Thymus (tissue), 11 donors: ENCODE measurements at regions not wholly inside any gene's neighbourhood (a gene's known extent, or its start where the extent isn't known, plus 50 kb on each side); places are given as distances from the start of the nearest gene placed in this dataset.
A peak's percentile ranks its signal among the peaks of the same experiment; 100 is the strongest.
"Not testable (repeated sequence)": the region's sequence is repeated elsewhere in the genome, so short reads cannot be mapped to it uniquely, and the experiment has no call there.

Experiments
- DNase-seq, 9 donors: peaks; one replicate each; pipeline ENCODE4 v3.0.0-alpha.2; 2013; ENCODE audit warnings: low spot score in 9 of 9, low read depth in 6 of 9, missing footprints in 1 of 9
- H3K27ac ChIP-seq, 2 donors: one replicate each; pipeline ENCODE4 v1.5.1; 2013; ENCODE audit warnings: control low read depth in 1 of 2, low read depth in 1 of 2, low read length in 1 of 2, mild to moderate bottlenecking in 1 of 2, moderate library complexity in 1 of 2
- H3K27me3 ChIP-seq, 2 donors: one replicate each; pipeline ENCODE4 v1.5.1; 2013; ENCODE audit warnings: low read length in 1 of 2; ENCODE audit not compliant: control insufficient read depth in 2 of 2, insufficient read depth in 1 of 2
- H3K36me3 ChIP-seq, 2 donors: one replicate each; pipeline ENCODE4 v1.5.1; 2013; ENCODE audit warnings: low read length in 1 of 2, mild to moderate bottlenecking in 1 of 2, moderate library complexity in 1 of 2; ENCODE audit not compliant: control insufficient read depth in 2 of 2, insufficient read depth in 2 of 2
- H3K4me1 ChIP-seq, 2 donors: one replicate each; pipeline ENCODE4 v1.5.1; 2013; ENCODE audit warnings: low read length in 2 of 2; ENCODE audit not compliant: control insufficient read depth in 2 of 2, insufficient read depth in 2 of 2
- H3K4me3 ChIP-seq, 2 donors: one replicate each; pipeline ENCODE4 v1.5.1; 2013; ENCODE audit warnings: low read length in 2 of 2, control low read depth in 1 of 2, mild to moderate bottlenecking in 1 of 2
- H3K9me3 ChIP-seq, 2 donors: one replicate each; pipeline ENCODE4 v1.5.1; 2013; ENCODE audit warnings: low read length in 1 of 2, mild to moderate bottlenecking in 1 of 2; ENCODE audit not compliant: control insufficient read depth in 2 of 2, insufficient read depth in 1 of 2
- WGBS: extraction: QIAGEN DNeasy Blood & Tissue Kit; methylation state at CpG from one replicate; pipeline ENCODE4 v1.1.7; 2013; 5-methylcytosine and 5-hydroxymethylcytosine counted together
- donor health status: healthy.

DNA sequence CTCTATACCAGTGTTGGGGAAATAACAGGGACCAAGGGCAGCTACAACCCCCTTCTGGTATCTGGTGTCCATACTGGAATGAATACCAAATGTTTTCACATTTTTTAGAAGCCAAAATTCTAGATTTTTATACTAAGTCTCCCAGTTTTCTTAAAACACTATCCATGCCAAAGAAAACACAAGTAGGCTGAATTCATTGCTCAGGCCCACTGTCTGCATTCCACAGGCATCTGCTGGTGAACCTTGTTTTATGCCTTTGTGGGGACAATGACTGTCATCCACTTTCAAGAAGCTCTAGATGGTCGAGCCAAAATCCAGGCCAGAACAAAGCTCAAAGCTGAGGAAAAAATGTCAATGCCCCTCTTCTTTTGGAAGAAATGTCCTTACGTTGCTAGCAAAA, 213.4 kb upstream of the RASGEF1B start:
- Histone ChIP-seq H3K4me3 (no peak overlapping the region), H3K27me3 (no peaks in the 10 kb centered on the region), H3K27ac (no peak overlapping the region), H3K9me3 (no peaks in the 10 kb centered on the region), H3K36me3 (no peaks in the 10 kb centered on the region), H3K4me1 (peaks cover 7 to 11% of the 10 kb centered on the region in 2 donors)
- 97% methylated on average over 2 of the region's 2 CpGs for WGBS
- DNase-seq = no peak

DNA sequence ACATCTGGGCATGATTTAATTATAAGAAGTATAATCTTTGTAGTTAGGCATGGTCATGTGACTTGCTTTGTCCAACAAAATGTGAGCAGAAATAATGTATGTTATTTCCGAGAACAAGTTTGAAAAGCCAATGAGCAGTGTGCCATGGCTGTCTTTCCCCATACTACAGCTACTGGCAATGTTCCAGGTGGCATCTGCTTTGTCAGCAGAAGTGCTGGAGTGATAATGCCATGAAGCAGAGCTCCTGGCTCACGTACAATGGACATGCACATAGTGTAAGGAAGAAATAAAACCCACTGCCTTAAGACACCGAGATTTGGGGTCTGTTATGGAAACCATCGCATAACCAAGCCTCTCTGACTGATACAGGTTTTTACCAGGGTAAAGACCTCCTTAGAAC, 212.6 kb upstream of the RASGEF1B start:
- WGBS = 95% methylated on average over 4 of the region's 4 CpGs
- no peaks in the 10 kb centered on the region for H3K27me3 ChIP-seq
- H3K36me3 ChIP-seq = no peaks in the 10 kb centered on the region
- no peak overlapping the region for H3K4me3 ChIP-seq
- H3K4me1 ChIP-seq = peaks cover 7 to 11% of the 10 kb centered on the region in 2 donors
- no peak overlapping the region for H3K27ac ChIP-seq
- peak in 1 of 9 donors; percentile 4 for DNase-seq
- no peaks in the 10 kb centered on the region for H3K9me3 ChIP-seq

DNA sequence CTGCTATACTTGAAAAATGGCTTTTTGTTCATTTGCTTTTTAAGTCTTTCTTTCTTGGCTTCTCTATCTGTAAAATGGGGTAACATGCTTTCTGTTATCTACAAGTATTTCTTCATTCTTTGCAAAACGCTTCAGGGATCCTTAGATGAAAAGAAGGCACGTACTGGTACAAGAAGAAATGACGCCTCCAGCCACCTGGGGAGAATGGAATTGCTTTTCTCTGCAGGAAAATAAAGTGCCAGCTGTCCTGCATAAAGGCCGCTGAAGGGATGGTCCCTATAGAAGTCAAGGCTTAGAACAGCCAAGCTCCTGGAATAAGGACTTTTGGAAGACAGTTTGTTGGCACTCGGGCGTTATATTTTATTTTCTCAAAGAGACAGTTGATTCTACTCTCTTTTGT, 210.8 kb upstream of the RASGEF1B start:
- 97% methylated on average over 6 of the region's 6 CpGs for WGBS
- H3K27me3 ChIP-seq = no peaks in the 10 kb centered on the region
- H3K27ac ChIP-seq = no peak overlapping the region
- peaks cover 7 to 11% of the 10 kb centered on the region in 2 donors for H3K4me1 ChIP-seq
- no peak overlapping the region for H3K4me3 ChIP-seq
- DNase-seq = no peak
- no peaks in the 10 kb centered on the region for H3K9me3 ChIP-seq
- no peaks in the 10 kb centered on the region for H3K36me3 ChIP-seq

- Histone ChIP-seq H3K4me1 (peaks cover 0 to under 1% of the 10 kb centered on the region in 2 donors), H3K36me3 (no peaks in the 10 kb centered on the region), H3K27me3 (no peaks in the 10 kb centered on the region), H3K27ac (no peak overlapping the region), H3K9me3 (no peaks in the 10 kb centered on the region), H3K4me3 (no peak overlapping the region)
- 92% methylated on average over 3 of the region's 3 CpGs for WGBS
- DNase-seq = no peak
Observed at GRCh38 chr4:81679315-81679714, 207.6 kb upstream of the RASGEF1B start.

DNA sequence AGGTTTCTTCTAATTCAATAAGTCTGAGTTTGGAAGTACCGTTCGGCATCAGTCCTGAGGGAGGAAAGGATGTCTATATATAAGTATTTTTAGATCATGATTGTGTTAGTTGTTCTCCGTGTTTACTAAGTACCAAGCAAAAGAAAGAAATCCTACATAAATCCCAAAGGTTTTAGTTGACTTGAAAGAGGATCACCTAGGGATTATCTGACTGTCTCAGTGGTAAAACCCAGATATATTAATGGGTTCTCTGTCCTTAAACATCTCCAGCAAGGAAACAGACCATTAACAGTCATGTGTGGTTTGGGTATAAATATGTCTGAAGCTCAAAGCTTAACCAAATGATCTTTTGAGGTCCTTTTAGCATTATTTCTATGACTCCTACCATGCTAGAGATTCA, 207.1 kb upstream of the RASGEF1B start:
- no peak overlapping the region for H3K27ac ChIP-seq
- H3K4me1 ChIP-seq = no peaks in the 10 kb centered on the region
- H3K9me3 ChIP-seq = no peaks in the 10 kb centered on the region
- no peaks in the 10 kb centered on the region for H3K27me3 ChIP-seq
- DNase-seq = no peak
- WGBS = 98% methylated on average over 3 of the region's 3 CpGs
- H3K4me3 ChIP-seq = no peak overlapping the region
- no peaks in the 10 kb centered on the region for H3K36me3 ChIP-seq

GRCh38 chr4:81676537-81676936, 204.8 kb upstream of the RASGEF1B start:
- Histone ChIP-seq H3K4me3 (no peak overlapping the region), H3K9me3 (no peaks in the 10 kb centered on the region), H3K27me3 (no peaks in the 10 kb centered on the region), H3K27ac (no peak overlapping the region), H3K36me3 (no peaks in the 10 kb centered on the region), H3K4me1 (no peaks in the 10 kb centered on the region)
- 90% methylated on average over 5 of the region's 5 CpGs for WGBS
- DNase-seq = no peak

GRCh38 chr4:81675791-81676393, 204.2 kb upstream of the RASGEF1B start:
- H3K9me3 ChIP-seq = no peaks in the 10 kb centered on the region
- DNase-seq = no peak
- no peak overlapping the region for H3K4me3 ChIP-seq
- H3K27ac ChIP-seq = no peak overlapping the region
- 89% methylated on average over 7 of the region's 7 CpGs for whole genome bisulfite sequencing
- no peaks in the 10 kb centered on the region for H3K36me3 ChIP-seq
- no peaks in the 10 kb centered on the region for H3K4me1 ChIP-seq
- H3K27me3 ChIP-seq = no peaks in the 10 kb centered on the region

GRCh38 chr4:81673961-81674360, 202.3 kb upstream of the RASGEF1B start:
- WGBS = 73% methylated on average over 4 of the region's 4 CpGs
- DNase-seq = no peak
- H3K36me3 ChIP-seq = no peaks in the 10 kb centered on the region
- no peaks in the 10 kb centered on the region for H3K9me3 ChIP-seq
- no peak overlapping the region for H3K4me3 ChIP-seq
- H3K27ac ChIP-seq = no peak overlapping the region
- no peaks in the 10 kb centered on the region for H3K4me1 ChIP-seq
- H3K27me3 ChIP-seq = no peaks in the 10 kb centered on the region

DNA sequence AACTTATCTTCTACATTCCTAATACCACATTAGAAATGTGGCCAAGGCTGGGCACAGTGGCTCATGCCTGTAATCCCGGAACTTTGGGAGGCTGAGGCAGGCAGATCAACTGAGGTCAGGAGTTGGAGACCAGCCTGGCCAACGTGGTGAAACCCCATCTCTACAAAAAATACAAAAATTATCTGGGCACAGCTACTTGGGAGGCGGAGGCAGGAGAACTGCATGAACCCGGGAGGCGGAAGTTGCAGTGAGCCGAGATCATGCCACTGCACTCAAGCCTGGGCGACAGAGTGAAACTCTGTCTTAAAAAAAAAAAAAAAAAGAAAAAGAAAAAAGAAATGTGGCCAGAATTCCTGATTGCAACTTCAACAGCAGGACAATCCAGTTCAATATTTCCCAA, 196.6 kb upstream of the RASGEF1B start:
- H3K9me3 ChIP-seq, H3K27ac ChIP-seq, H3K4me3 ChIP-seq, H3K36me3 ChIP-seq, H3K27me3 ChIP-seq, H3K4me1 ChIP-seq, DNase-seq: not testable (repeated sequence)
- WGBS = 94% methylated on average over 7 of the region's 7 CpGs

GRCh38 chr4:81667539-81667938, 195.8 kb upstream of the RASGEF1B start:
- Histone ChIP-seq H3K27ac (no peak overlapping the region), H3K9me3 (no peaks in the 10 kb centered on the region), H3K36me3 (no peaks in the 10 kb centered on the region), H3K4me3 (no peak overlapping the region), H3K27me3 (no peaks in the 10 kb centered on the region), H3K4me1 (no peaks in the 10 kb centered on the region)
- 96% methylated on average over 2 of the region's 2 CpGs for WGBS
- no peak for DNase-seq
